ENCODE measurements at regions not wholly inside any gene's neighbourhood (a gene's known extent, or its start where the extent isn't known, plus 50 kb on each side); places are given as distances from the start of the nearest gene placed in this dataset.

GRCh38 chr6:133748628-133749027 lies 140.3 kb upstream of the TCF21 start:
- 89% methylated on average over 3 of the region's 3 CpGs for WGBS (ENCODE audit: missing lambda C conversion rate)
- H3K27ac ChIP-seq = peak overlapping the region in 1 of 2 experiments; percentile 63; a peak in 4 of 6 replicates
- POLR2A ChIA-PET = no interaction called here
- no peak overlapping the region for H3K4me3 ChIP-seq
- H3K9me3 ChIP-seq = peaks cover 9% of the 10 kb centered on the region; the same call in 1 of the 3 replicates
- TF ChIP-seq, protein P1, sequence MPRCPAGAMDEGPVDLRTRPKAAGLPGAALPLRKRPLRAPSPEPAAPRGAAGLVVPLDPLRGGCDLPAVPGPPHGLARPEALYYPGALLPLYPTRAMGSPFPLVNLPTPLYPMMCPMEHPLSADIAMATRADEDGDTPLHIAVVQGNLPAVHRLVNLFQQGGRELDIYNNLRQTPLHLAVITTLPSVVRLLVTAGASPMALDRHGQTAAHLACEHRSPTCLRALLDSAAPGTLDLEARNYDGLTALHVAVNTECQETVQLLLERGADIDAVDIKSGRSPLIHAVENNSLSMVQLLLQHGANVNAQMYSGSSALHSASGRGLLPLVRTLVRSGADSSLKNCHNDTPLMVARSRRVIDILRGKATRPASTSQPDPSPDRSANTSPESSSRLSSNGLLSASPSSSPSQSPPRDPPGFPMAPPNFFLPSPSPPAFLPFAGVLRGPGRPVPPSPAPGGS (IDR thresholded peaks at IDR 0.05) = no peak
- TF ChIP-seq RFX5 (IDR thresholded peaks at IDR 0.05) (no peak), CBX8 (IDR thresholded peaks at IDR 0.05) (no peak), TP53 (CRISPR knock-in tag; IDR thresholded peaks at IDR 0.05) (no peak), POLR2A (IDR thresholded peaks at IDR 0.05; ENCODE audit: low read length) (no peak), REST (IDR thresholded peaks at IDR 0.05) (no peak), CEBPB (IDR thresholded peaks at IDR 0.05) (no peak), HOXA7 (CRISPR knock-in tag; IDR thresholded peaks at IDR 0.05) (no peak), EHF (CRISPR knock-in tag; IDR thresholded peaks at IDR 0.05) (no peak), CTCF (IDR thresholded peaks at IDR 0.05) (no peak), MAFK (IDR thresholded peaks at IDR 0.05; ENCODE audit: partially characterized antibody) (no peak), HES2 (IDR thresholded peaks at IDR 0.05) (no peak), CHD4 (IDR thresholded peaks at IDR 0.05; ENCODE audit: borderline replicate concordance) (no peak)
- H3K4me1 ChIP-seq = peaks cover 41% of the 10 kb centered on the region
- no peak for FAIRE-seq
- no peak for DNase-seq (ENCODE audit: low read depth in 1 of 2, low spot score in 1 of 2)
- H3K4me2 ChIP-seq = no peak overlapping the region
- ATAC-seq = no peak
- CTCF ChIA-PET = interaction anchor here (0.7 to 1.2 kb wide), 2 partner anchors 17 to 53 kb away, joined by 3 read pairs; no protein-coding TSS in a partner anchor

- ChIA-PET POLR2A (no interaction called here), CTCF (interaction anchor here (1.2 kb wide), 1 partner anchor 54 kb away, joined by 3 read pairs; no protein-coding TSS in a partner anchor)
- no peak for ATAC-seq
- no peak for TF ChIP-seq POLR2A (IDR thresholded peaks at IDR 0.05; ENCODE audit: low read length)
- TF ChIP-seq, protein P2, sequence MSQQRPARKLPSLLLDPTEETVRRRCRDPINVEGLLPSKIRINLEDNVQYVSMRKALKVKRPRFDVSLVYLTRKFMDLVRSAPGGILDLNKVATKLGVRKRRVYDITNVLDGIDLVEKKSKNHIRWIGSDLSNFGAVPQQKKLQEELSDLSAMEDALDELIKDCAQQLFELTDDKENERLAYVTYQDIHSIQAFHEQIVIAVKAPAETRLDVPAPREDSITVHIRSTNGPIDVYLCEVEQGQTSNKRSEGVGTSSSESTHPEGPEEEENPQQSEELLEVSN (IDR thresholded peaks at IDR 0.05; ENCODE audit: borderline replicate concordance, low read depth) = no peak
- TF ChIP-seq, protein P3, sequence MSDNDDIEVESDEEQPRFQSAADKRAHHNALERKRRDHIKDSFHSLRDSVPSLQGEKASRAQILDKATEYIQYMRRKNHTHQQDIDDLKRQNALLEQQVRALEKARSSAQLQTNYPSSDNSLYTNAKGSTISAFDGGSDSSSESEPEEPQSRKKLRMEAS (IDR thresholded peaks at IDR 0.05) = no peak
- TF ChIP-seq NPAS2 (CRISPR knock-in tag; IDR thresholded peaks at IDR 0.05; ENCODE audit: borderline replicate concordance) = no peak
- TF ChIP-seq NR3C1 (IDR thresholded peaks at IDR 0.05) = no peak
- no peak for TF ChIP-seq NFE2L2 (conservative IDR thresholded peaks at IDR 0.05; ENCODE audit: low read length)
- no peak for TF ChIP-seq HOXB5 (CRISPR knock-in tag; IDR thresholded peaks at IDR 0.05)
- no peak for TF ChIP-seq FOSL2 (IDR thresholded peaks at IDR 0.05)
- TF ChIP-seq FOSL2 (CRISPR knock-in tag; IDR thresholded peaks at IDR 0.05) = no peak
- Histone ChIP-seq H3K9me3 (peaks cover 9% of the 10 kb centered on the region; the same call in 1 of the 3 replicates), H3K4me1 (peaks cover 33% of the 10 kb centered on the region), H3K27ac (peak overlapping the region; percentile 3 to 63; a peak in 3 of 6 replicates), H3K4me3 (no peak overlapping the region), H3K4me2 (no peak overlapping the region)
- no CpG with 5 or more reads among the region's 5 CpGs for WGBS (ENCODE audit: missing lambda C conversion rate)
- FAIRE-seq = no peak
- no peak for DNase-seq (ENCODE audit: low read depth in 1 of 2, low spot score in 1 of 2)
Measured at GRCh38 chr6:133749427-133749826, 139.5 kb upstream of the TCF21 start.

Data from A549 (cell line).